HEK293T (cell line): ENCODE measurements at regions not wholly inside any gene's neighbourhood (a gene's known extent, or its start where the extent isn't known, plus 50 kb on each side); places are given as distances from the start of the nearest gene placed in this dataset.

Source experiments
- ARNT ChIP-seq: fragments of 450-650 bp; IDR thresholded peaks from 2 replicates; pipeline ENCODE4 v1.6.1; 2017; ENCODE audit warnings: mild to moderate bottlenecking
- BHLHE40 ChIP-seq: fragments of 450-650 bp; IDR thresholded peaks from 2 replicates; pipeline ENCODE4 v1.6.1; 2016; ENCODE audit warnings: mild to moderate bottlenecking, moderate library complexity, borderline replicate concordance
- ELF4 ChIP-seq: fragments of 450-650 bp; IDR thresholded peaks from 2 replicates; pipeline ENCODE4 v1.6.1; 2017; ENCODE audit warnings: antibody characterized with exemption
- FOXA1 ChIP-seq: fragments of 450-650 bp; IDR thresholded peaks from 2 replicates; pipeline ENCODE4 v1.6.1; 2016; ENCODE audit warnings: mild to moderate bottlenecking
- FOXK2 ChIP-seq: fragments of 450-650 bp; IDR thresholded peaks from 2 replicates; pipeline ENCODE4 v1.6.1; 2016; ENCODE audit warnings: mild to moderate bottlenecking
- FOXM1 ChIP-seq: fragments of 450-650 bp; IDR thresholded peaks from 2 replicates; pipeline ENCODE4 v1.6.1; 2017; ENCODE audit warnings: mild to moderate bottlenecking, borderline replicate concordance
- HDGF ChIP-seq: fragments of 450-650 bp; IDR thresholded peaks from 2 replicates; pipeline ENCODE4 v1.6.1; 2017; ENCODE audit warnings: antibody characterized with exemption, borderline replicate concordance
- L3MBTL2 ChIP-seq: fragments of 450-650 bp; conservative IDR thresholded peaks from 2 replicates; pipeline ENCODE4 v1.6.1; 2016; ENCODE audit warnings: mild to moderate bottlenecking
- LEF1 ChIP-seq: fragments of 450-650 bp; IDR thresholded peaks from 2 replicates; pipeline ENCODE4 v1.6.1; 2017; ENCODE audit warnings: mild to moderate bottlenecking, borderline replicate concordance
- PKNOX1 ChIP-seq: fragments of 450-650 bp; IDR thresholded peaks from 2 replicates; pipeline ENCODE4 v1.6.1; 2016
- SP1 ChIP-seq: fragments of 450-650 bp; IDR thresholded peaks from 2 replicates; pipeline ENCODE4 v1.6.1; 2017
- SUZ12 ChIP-seq: fragments of 450-650 bp; IDR thresholded peaks from 2 replicates; pipeline ENCODE4 v1.6.1; 2016; ENCODE audit warnings: mild to moderate bottlenecking
- TARDBP ChIP-seq: fragments of 450-650 bp; IDR thresholded peaks from 2 replicates; pipeline ENCODE4 v1.6.1; 2016
- ZNF384 ChIP-seq: fragments of 450-650 bp; IDR thresholded peaks from 2 replicates; pipeline ENCODE4 v1.6.1; 2016

GRCh38 chr5:158270996-158271554 is 412.1 kb upstream of the CLINT1 start:
- TF ChIP-seq SUZ12 (no peak), SP1 (no peak), TARDBP (no peak), BHLHE40 (no peak), L3MBTL2 (no peak), FOXK2 (no peak), FOXA1 (no peak), FOXM1 (no peak), LEF1 (no peak), HDGF (no peak), ELF4 (no peak), PKNOX1 (peak; percentile 77), ARNT (no peak), ZNF384 (0 out of 2 replicates have a peak, but pooled peaks have one; percentile 55)
